NCI-H2196 treated with DMSO at 0.1 percent for 48 hours (cell line): ENCODE measurements at regions not wholly inside any gene's neighbourhood (a gene's known extent, or its start where the extent isn't known, plus 50 kb on each side); places are given as distances from the start of the nearest gene placed in this dataset.
"Not testable (repeated sequence)": the region's sequence is repeated elsewhere in the genome, so short reads cannot be mapped to it uniquely, and the experiment has no call there.

Experiments
- DNase-seq: peaks from one replicate; lab custom pipeline; 2025; ENCODE audit not compliant: unreplicated experiment; lab: John Stamatoyannopoulos, UW

- no peak for DNase-seq
Measured at GRCh38 chr12:19665121-19665900, 226.0 kb downstream of the AEBP2 start.

GRCh38 chr12:19666070-19666469 lies 226.8 kb downstream of the AEBP2 start:
- no peak for DNase-seq

- DNase-seq = no peak
Measured at GRCh38 chr12:19669793-19670192, 230.5 kb downstream of the AEBP2 start.

- DNase-seq = no peak
Measured at GRCh38 chr12:19671695-19672094, 232.4 kb downstream of the AEBP2 start.

GRCh38 chr12:19674437-19674836 lies 235.1 kb downstream of the AEBP2 start:
- no peak for DNase-seq

- no peak for DNase-seq
Measured at GRCh38 chr12:19675361-19675760, 236.1 kb downstream of the AEBP2 start.

GRCh38 chr12:19678501-19678900 lies 239.2 kb downstream of the AEBP2 start:
- not testable (repeated sequence) for DNase-seq

- DNase-seq = no peak
Measured at GRCh38 chr12:19681007-19681406, 241.7 kb downstream of the AEBP2 start.

GRCh38 chr12:19683178-19683927 lies 244.1 kb downstream of the AEBP2 start:
- DNase-seq = no peak

GRCh38 chr12:19687371-19687770 lies 248.1 kb downstream of the AEBP2 start:
- DNase-seq = no peak

- DNase-seq = peak; percentile 36
Measured at GRCh38 chr12:19688532-19688931, 249.2 kb downstream of the AEBP2 start.

GRCh38 chr12:19689226-19689625 lies 249.9 kb downstream of the AEBP2 start:
- DNase-seq = no peak

- peak; percentile 85 for DNase-seq
Measured at GRCh38 chr12:19689801-19690472, 250.6 kb downstream of the AEBP2 start.

- no peak for DNase-seq
Measured at GRCh38 chr12:19692091-19692490, 252.8 kb downstream of the AEBP2 start.

- no peak for DNase-seq
Measured at GRCh38 chr12:19692566-19692965, 253.3 kb downstream of the AEBP2 start.

- no peak for DNase-seq
Measured at GRCh38 chr12:19694627-19695026, 255.3 kb downstream of the AEBP2 start.

GRCh38 chr12:19695244-19696098 lies 256.2 kb downstream of the AEBP2 start:
- DNase-seq = no peak

- no peak for DNase-seq
Measured at GRCh38 chr12:19700969-19701368, 261.7 kb downstream of the AEBP2 start.

- no peak for DNase-seq
Measured at GRCh38 chr12:19704966-19705365, 265.7 kb downstream of the AEBP2 start.

- no peak for DNase-seq
Measured at GRCh38 chr12:19706936-19707335, 267.6 kb downstream of the AEBP2 start.

- no peak for DNase-seq
Measured at GRCh38 chr12:19707948-19708409, 268.7 kb downstream of the AEBP2 start.
